B cell (primary cell): ENCODE measurements at regions not wholly inside any gene's neighbourhood (a gene's known extent, or its start where the extent isn't known, plus 50 kb on each side); places are given as distances from the start of the nearest gene placed in this dataset.

Experiments
- ATAC-seq: fragments of 200-7000 bp; cut with Tn5 transposase; one replicate; pipeline ENCODE4 v1.10.0; 2021; ENCODE audit warnings: low read depth, mild to moderate bottlenecking, moderate number of reproducible peaks, moderate library complexity
- CTCF ChIA-PET: fragments of 350-600 bp; sonication (Branson Sonifier 250); formaldehyde crosslinking; loops from one replicate; lab custom pipeline; 2021; ENCODE audit warnings: antibody characterized with exemption, inconsistent platforms; lab: Charles Lee
- POLR2A ChIA-PET: fragments of 350-600 bp; sonication (Branson Sonifier 250); formaldehyde crosslinking; loops from one replicate; lab custom pipeline; 2021; ENCODE audit warnings: antibody characterized with exemption; lab: Charles Lee
- DNase-seq: peaks from one replicate; pipeline ENCODE4 v3.0.0; 2013
- H2AFZ ChIP-seq: 2 replicates; pipeline ENCODE4 v1.6.1; 2012; ENCODE audit warnings: mild to moderate bottlenecking, low read depth, low read length; ENCODE audit not compliant: insufficient read depth, poor library complexity, severe bottlenecking
- H3K27ac ChIP-seq, 2 donors: 1 replicate in 1 of 2; 2 replicates in 1 of 2; pipeline ENCODE4 v1.5.1; 2012 to 2013; ENCODE audit warnings: low read length in 2 of 2, mild to moderate bottlenecking in 2 of 2, moderate library complexity in 1 of 2
- H3K27me3 ChIP-seq, 4 experiments: fragments of 200-600 bp in 1 of 4; sonication (generic) in 1 of 4; replicated peaks in 1 of 4; 1 replicate in 2 of 4; 2 replicates in 2 of 4; pipeline versions ENCODE4 v1.6.1 to v1.7.0; 2013 to 2016; ENCODE audit warnings: low read length in 3 of 4, mild to moderate bottlenecking in 2 of 4, mixed read lengths in 1 of 4, moderate library complexity in 1 of 4; ENCODE audit not compliant: insufficient read depth in 4 of 4, control insufficient read depth in 3 of 4; ENCODE audit errors: control extremely low read depth in 1 of 4
- H3K36me3 ChIP-seq, 2 experiments: replicated peaks in 1 of 2; 1 replicate in 1 of 2; 2 replicates in 1 of 2; pipeline versions ENCODE4 v1.6.1 to v1.7.1; 2013; ENCODE audit warnings: low read length in 1 of 2; ENCODE audit not compliant: insufficient read depth in 2 of 2, control insufficient read depth in 1 of 2; ENCODE audit errors: control extremely low read depth in 1 of 2, extremely low read depth in 1 of 2
- H3K4me1 ChIP-seq, 2 donors: fragments of 200-600 bp in 1 of 2; sonication (generic) in 1 of 2; 1 replicate in 1 of 2; 2 replicates in 1 of 2; pipeline versions ENCODE4 v1.5.1 to v1.6.1; 2013 to 2017; ENCODE audit warnings: low read length in 2 of 2; ENCODE audit not compliant: control insufficient read depth in 2 of 2, insufficient read depth in 2 of 2
- H3K4me2 ChIP-seq: replicated peaks from 2 replicates; pipeline ENCODE3; 2012; ENCODE audit warnings: mild to moderate bottlenecking, low read depth, low read length; ENCODE audit not compliant: poor library complexity, severe bottlenecking
- H3K4me3 ChIP-seq, 5 experiments: fragments of 200-600 bp in 1 of 5; sonication (generic) in 1 of 5; 1 replicate in 3 of 5; 2 replicates in 2 of 5; pipeline versions ENCODE4 v1.5.1 to v1.7.0; 2011 to 2016; ENCODE audit warnings: low read length in 4 of 5, mild to moderate bottlenecking in 4 of 5, low read depth in 2 of 5, control low read depth in 1 of 5, moderate library complexity in 1 of 5; ENCODE audit not compliant: insufficient read depth in 1 of 5; ENCODE audit errors: control extremely low read depth in 1 of 5, extremely low read depth in 1 of 5
- H3K79me2 ChIP-seq: fragments of 200-600 bp; sonication (generic); one replicate; pipeline ENCODE4 v1.6.0; 2016; ENCODE audit warnings: low read length; ENCODE audit not compliant: control insufficient read depth, insufficient read depth
- H3K9ac ChIP-seq: fragments of 200-600 bp; sonication (generic); 2 replicates; pipeline ENCODE4 v1.6.1; 2017; ENCODE audit warnings: mild to moderate bottlenecking, low read length, moderate library complexity
- H3K9me3 ChIP-seq, 3 donors: one replicate each; pipeline versions ENCODE4 v1.6.1 to v1.7.1; 2013; ENCODE audit warnings: low read length in 2 of 3; ENCODE audit not compliant: control insufficient read depth in 2 of 3, insufficient read depth in 1 of 3; ENCODE audit errors: control extremely low read depth in 1 of 3
- H4K20me1 ChIP-seq: 2 replicates; pipeline ENCODE4 v1.6.0; 2012; ENCODE audit warnings: mild to moderate bottlenecking, low read length; ENCODE audit not compliant: insufficient read depth, control insufficient read depth, poor library complexity, severe bottlenecking
- H3K27ac Mint-ChIP-seq: one replicate; pipeline ENCODE4 v1.8.0; 2021; ENCODE audit warnings: mixed read lengths
- H3K27me3 Mint-ChIP-seq: one replicate; pipeline ENCODE4 v1.8.0; 2021; ENCODE audit warnings: mixed read lengths
- H3K4me1 Mint-ChIP-seq: one replicate; pipeline ENCODE4 v1.8.0; 2021; ENCODE audit warnings: mixed read lengths
- H3K4me3 Mint-ChIP-seq: one replicate; pipeline ENCODE4 v1.8.0; 2021; ENCODE audit warnings: mixed read lengths
- H3K9me3 Mint-ChIP-seq: one replicate; pipeline ENCODE4 v1.8.0; 2022; ENCODE audit warnings: mixed read lengths; ENCODE audit not compliant: insufficient read depth
- EZH2 ChIP-seq: IDR thresholded peaks from 2 replicates; pipeline ENCODE4 v1.6.1; 2012; ENCODE audit warnings: borderline replicate concordance, low read depth, mild to moderate bottlenecking, moderate library complexity, low read length; ENCODE audit not compliant: insufficient read depth, poor library complexity, severe bottlenecking
- WGBS: methylation state at CpG from one replicate; pipeline ENCODE4 v1.1.5; 2013; ENCODE audit warnings: missing lambda C conversion rate; ENCODE audit not compliant: insufficient coverage; 5-methylcytosine and 5-hydroxymethylcytosine counted together
- intact Hi-C: fragments of 100-400 bp; cut with micrococcal nuclease; formaldehyde crosslinking; loops from one replicate; pipeline ENCODE4 v1.10.0; 2022
- TF ChIP-seq, protein P1 (sequence below): fragments of 200-600 bp; IDR thresholded peaks from one replicate; pipeline ENCODE4 v1.8.0; 2022; ENCODE audit warnings: antibody characterized with exemption, mild to moderate bottlenecking

DNA sequence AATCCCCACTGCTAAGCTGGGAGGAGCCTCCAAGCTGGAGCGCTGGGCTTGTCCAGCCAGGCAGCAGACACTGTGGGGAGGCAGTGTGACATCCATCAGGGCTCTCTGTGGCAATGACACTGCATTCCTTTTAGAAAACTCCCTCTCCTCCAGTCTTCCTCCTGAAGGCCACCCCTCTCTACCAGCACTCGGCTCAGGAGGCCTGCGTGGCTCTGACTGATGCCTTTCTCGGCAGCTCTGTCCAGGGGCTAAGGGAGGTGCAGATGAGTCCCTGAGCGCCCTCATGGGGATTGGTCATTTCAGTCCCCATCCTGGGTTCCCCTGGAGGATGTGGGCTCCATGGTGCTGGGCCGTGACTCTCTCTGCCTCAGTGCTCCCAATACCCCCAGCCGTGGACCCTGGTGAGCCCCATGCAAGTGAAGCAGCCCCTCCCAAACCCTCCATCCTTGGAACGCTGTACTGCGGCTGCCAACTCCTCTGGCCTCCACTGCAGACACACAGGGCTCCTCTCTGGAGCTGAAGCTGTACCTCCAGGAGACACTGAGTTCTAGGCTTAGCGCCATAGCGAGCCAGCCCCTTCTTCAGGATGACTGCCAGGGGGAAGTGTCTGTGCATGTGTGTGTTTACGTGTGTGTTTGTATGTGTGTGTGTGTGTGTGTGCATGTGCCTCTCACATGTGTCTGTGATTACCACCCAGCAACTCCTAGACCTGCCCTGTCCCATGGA is 209.6 kb downstream of the ERMARD start:
- Histone ChIP-seq H2AFZ (no peak overlapping the region), H3K9ac (no peak overlapping the region), H3K4me2 (peak overlapping the region; percentile 70), H4K20me1 (no peaks in the 10 kb centered on the region), H3K27ac (no peak overlapping the region), H3K79me2 (no peaks in the 10 kb centered on the region), H3K9me3 (peaks cover 0 to 5% (median 0%) of the 10 kb centered on the region in 3 donors), H3K4me1 (peaks cover 24 to 26% of the 10 kb centered on the region in 2 donors), H3K4me3 (no peak overlapping the region), H3K27me3 (peaks cover 0 to 25% (median 3%) of the 10 kb centered on the region in 4 experiments), H3K36me3 (no peaks in the 10 kb centered on the region)
- ChIA-PET POLR2A (no interaction called here), CTCF (interaction anchor here (1.3 kb wide), 1 partner anchor 129 kb away, joined by 4 read pairs; no protein-coding TSS in a partner anchor)
- no peak for DNase-seq
- Mint-ChIP-seq H3K27me3 (peaks cover 10% of the 10 kb centered on the region), H3K4me1 (peaks cover 23% of the 10 kb centered on the region), H3K9me3 (no peaks in the 10 kb centered on the region), H3K4me3 (peak overlapping the region; percentile 75), H3K27ac (peak overlapping the region; percentile 76)
- WGBS: 88% methylated on average over 11 of the region's 12 CpGs
- no peak for ATAC-seq
- intact Hi-C loops: no loop called here
- TF ChIP-seq, protein P1, sequence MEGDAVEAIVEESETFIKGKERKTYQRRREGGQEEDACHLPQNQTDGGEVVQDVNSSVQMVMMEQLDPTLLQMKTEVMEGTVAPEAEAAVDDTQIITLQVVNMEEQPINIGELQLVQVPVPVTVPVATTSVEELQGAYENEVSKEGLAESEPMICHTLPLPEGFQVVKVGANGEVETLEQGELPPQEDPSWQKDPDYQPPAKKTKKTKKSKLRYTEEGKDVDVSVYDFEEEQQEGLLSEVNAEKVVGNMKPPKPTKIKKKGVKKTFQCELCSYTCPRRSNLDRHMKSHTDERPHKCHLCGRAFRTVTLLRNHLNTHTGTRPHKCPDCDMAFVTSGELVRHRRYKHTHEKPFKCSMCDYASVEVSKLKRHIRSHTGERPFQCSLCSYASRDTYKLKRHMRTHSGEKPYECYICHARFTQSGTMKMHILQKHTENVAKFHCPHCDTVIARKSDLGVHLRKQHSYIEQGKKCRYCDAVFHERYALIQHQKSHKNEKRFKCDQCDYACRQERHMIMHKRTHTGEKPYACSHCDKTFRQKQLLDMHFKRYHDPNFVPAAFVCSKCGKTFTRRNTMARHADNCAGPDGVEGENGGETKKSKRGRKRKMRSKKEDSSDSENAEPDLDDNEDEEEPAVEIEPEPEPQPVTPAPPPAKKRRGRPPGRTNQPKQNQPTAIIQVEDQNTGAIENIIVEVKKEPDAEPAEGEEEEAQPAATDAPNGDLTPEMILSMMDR: no peak
- TF ChIP-seq EZH2: no peak

GRCh38 chr6:169960521-169960885 is 209.1 kb downstream of the ERMARD start:
- Histone ChIP-seq H3K36me3 (no peaks in the 10 kb centered on the region), H3K79me2 (no peaks in the 10 kb centered on the region), H3K9me3 (peaks cover 0 to 4% (median 0%) of the 10 kb centered on the region in 3 donors), H3K27ac (no peak overlapping the region), H3K27me3 (peaks cover 0 to 25% (median 3%) of the 10 kb centered on the region in 4 experiments), H4K20me1 (no peaks in the 10 kb centered on the region), H3K4me2 (no peak overlapping the region), H3K4me1 (peaks cover 24 to 26% of the 10 kb centered on the region in 2 donors), H3K9ac (no peak overlapping the region), H3K4me3 (no peak overlapping the region), H2AFZ (no peak overlapping the region)
- POLR2A ChIA-PET: no interaction called here
- Mint-ChIP-seq H3K27ac (no peak overlapping the region), H3K27me3 (peaks cover 10% of the 10 kb centered on the region), H3K9me3 (no peaks in the 10 kb centered on the region), H3K4me1 (peaks cover 23% of the 10 kb centered on the region), H3K4me3 (no peak overlapping the region)
- intact Hi-C loops: no loop called here
- CTCF ChIA-PET: interaction anchor here (1.3 kb wide), 1 partner anchor 129 kb away, joined by 4 read pairs; no protein-coding TSS in a partner anchor
- ATAC-seq (no peak), DNase-seq (no peak)
- no peak for TF ChIP-seq EZH2
- TF ChIP-seq, protein P1: no peak
- 95% methylated on average over 9 of the region's 10 CpGs for WGBS
